Adrenal gland (tissue), 9 donors: ENCODE measurements at regions not wholly inside any gene's neighbourhood (a gene's known extent, or its start where the extent isn't known, plus 50 kb on each side); places are given as distances from the start of the nearest gene placed in this dataset.
"Not testable (repeated sequence)": the region's sequence is repeated elsewhere in the genome, so short reads cannot be mapped to it uniquely, and the experiment has no call there.

Source experiments
- DNase-seq, 7 donors: peaks; one replicate each; pipeline ENCODE4 v3.0.0-alpha.2; 2019 to 2020
- H3K27ac ChIP-seq, 5 donors: fragments of 200-600 bp; sonication (generic) in 4 of 5; 1 replicate in 3 of 5; 2 replicates in 2 of 5; pipeline versions ENCODE4 v1.5.1 to v1.8.0; 2016 to 2020; ENCODE audit warnings: mild to moderate bottlenecking in 1 of 5
- H3K27me3 ChIP-seq: fragments of 200-600 bp; 2 replicates; pipeline ENCODE4 v1.8.0; 2021
- H3K36me3 ChIP-seq, 2 donors: fragments of 200-600 bp; replicated peaks in 1 of 2; 1 replicate in 1 of 2; 2 replicates in 1 of 2; pipeline versions ENCODE4 v1.5.1 to v1.8.0; 2018 to 2022
- H3K4me1 ChIP-seq, 2 donors: fragments of 200-600 bp; replicated peaks in 1 of 2; 1 replicate in 1 of 2; 2 replicates in 1 of 2; pipeline versions ENCODE4 v1.5.1 to v1.8.0; 2018 to 2021
- H3K4me3 ChIP-seq, 4 donors: fragments of 200-600 bp; sonication (generic) in 3 of 4; one replicate each; pipeline ENCODE4 v1.5.1; 2016 to 2018
- H3K9me3 ChIP-seq, 3 donors: fragments of 200-600 bp; sonication (generic) in 1 of 3; replicated peaks in 1 of 3; 1 replicate in 2 of 3; 2 replicates in 1 of 3; pipeline versions ENCODE4 v1.5.1 to v1.8.0; 2016 to 2021
- POLR2A ChIP-seq, 2 donors: fragments of 450-650 bp; IDR thresholded peaks; one replicate each; pipeline ENCODE4 v1.6.1; 2017; ENCODE audit warnings: antibody characterized with exemption in 2 of 2, mild to moderate bottlenecking in 2 of 2, moderate library complexity in 1 of 2
- WGBS, 4 donors: extraction: QIAGEN DNeasy Blood & Tissue Kit in 2 of 4; methylation state at CpG; one replicate each; pipeline versions ENCODE4 v1.1.5 to v1.1.7; 2013 to 2017; 5-methylcytosine and 5-hydroxymethylcytosine counted together
- intact Hi-C, 2 donors: fragments of 100-400 bp; cut with DNase I; formaldehyde crosslinking; loops; one replicate each; pipeline versions ENCODE4 v1.14.1 to v1.15.0; 2022 to 2023
- TF ChIP-seq, protein P1 (sequence below), 6 experiments: fragments of 450-650 bp in 4 of 6; fragments of 200-600 bp in 2 of 6; sonication (generic) in 1 of 6; IDR thresholded peaks; 1 replicate in 5 of 6; 2 replicates in 1 of 6; pipeline versions ENCODE4 v1.5.1 to v1.8.0; 2016 to 2021; ENCODE audit warnings: antibody characterized with exemption in 6 of 6, mild to moderate bottlenecking in 2 of 6, moderate library complexity in 1 of 6
- donor health status: healthy with polysubstance abuse.
- donor health status: Bipolar disorder and iron deficiency.
- donor health status: DM: yes; HTN: yes; CAD: no.
- donor health status: DM: no; HTN: no; CAD: no.
- donor health status: DM: no; HTN: no; CAD: no.

DNA sequence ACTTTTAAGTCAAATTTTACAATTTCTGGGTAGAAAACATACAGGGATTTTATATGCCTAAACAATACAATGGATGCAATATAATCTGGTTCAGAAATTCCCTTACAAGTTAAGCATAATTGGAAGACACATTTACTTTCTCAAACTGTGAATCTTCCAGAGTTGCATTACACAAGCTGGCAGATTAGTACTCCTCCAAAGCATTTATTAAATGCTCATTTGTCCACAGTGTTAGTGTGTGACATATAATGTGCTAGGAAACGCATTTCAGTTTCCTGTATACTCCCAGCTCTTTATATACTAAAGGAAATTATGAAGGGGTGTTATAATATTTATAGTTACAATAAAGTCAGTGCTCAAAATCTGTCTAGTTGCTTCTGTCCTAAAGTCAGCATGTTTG lies 239.0 kb upstream of the FIGN start:
- no peaks in the 10 kb centered on the region for H3K4me1 ChIP-seq
- no peaks in the 10 kb centered on the region for H3K9me3 ChIP-seq
- WGBS, 4 donors, result 43 to 58% (median 56%) methylated on average over 1 of the region's 1 CpG
- DNase-seq, result no peak
- no peaks in the 10 kb centered on the region for H3K27me3 ChIP-seq
- no peaks in the 10 kb centered on the region for H3K36me3 ChIP-seq
- no peak overlapping the region for H3K4me3 ChIP-seq
- intact Hi-C loops, result no loop called here
- H3K27ac ChIP-seq, result no peak overlapping the region
- TF ChIP-seq POLR2A (IDR thresholded peaks at IDR 0.05), result no peak
- TF ChIP-seq, protein P1, sequence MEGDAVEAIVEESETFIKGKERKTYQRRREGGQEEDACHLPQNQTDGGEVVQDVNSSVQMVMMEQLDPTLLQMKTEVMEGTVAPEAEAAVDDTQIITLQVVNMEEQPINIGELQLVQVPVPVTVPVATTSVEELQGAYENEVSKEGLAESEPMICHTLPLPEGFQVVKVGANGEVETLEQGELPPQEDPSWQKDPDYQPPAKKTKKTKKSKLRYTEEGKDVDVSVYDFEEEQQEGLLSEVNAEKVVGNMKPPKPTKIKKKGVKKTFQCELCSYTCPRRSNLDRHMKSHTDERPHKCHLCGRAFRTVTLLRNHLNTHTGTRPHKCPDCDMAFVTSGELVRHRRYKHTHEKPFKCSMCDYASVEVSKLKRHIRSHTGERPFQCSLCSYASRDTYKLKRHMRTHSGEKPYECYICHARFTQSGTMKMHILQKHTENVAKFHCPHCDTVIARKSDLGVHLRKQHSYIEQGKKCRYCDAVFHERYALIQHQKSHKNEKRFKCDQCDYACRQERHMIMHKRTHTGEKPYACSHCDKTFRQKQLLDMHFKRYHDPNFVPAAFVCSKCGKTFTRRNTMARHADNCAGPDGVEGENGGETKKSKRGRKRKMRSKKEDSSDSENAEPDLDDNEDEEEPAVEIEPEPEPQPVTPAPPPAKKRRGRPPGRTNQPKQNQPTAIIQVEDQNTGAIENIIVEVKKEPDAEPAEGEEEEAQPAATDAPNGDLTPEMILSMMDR (IDR thresholded peaks at IDR 0.05), result no peak

- Histone ChIP-seq H3K4me3 (no peak overlapping the region), H3K4me1 (no peaks in the 10 kb centered on the region), H3K27ac (no peak overlapping the region), H3K36me3 (no peaks in the 10 kb centered on the region), H3K9me3 (no peaks in the 10 kb centered on the region), H3K27me3 (no peaks in the 10 kb centered on the region)
- 50 to 69% (median 58%) methylated on average over 4 of the region's 4 CpGs for WGBS, 4 donors
- intact Hi-C loops, result no loop called here
- TF ChIP-seq POLR2A (IDR thresholded peaks at IDR 0.05), result no peak
- TF ChIP-seq, protein P1 (IDR thresholded peaks at IDR 0.05), result no peak
- no peak for DNase-seq
Observed at GRCh38 chr2:163970058-163970813, 234.4 kb upstream of the FIGN start.

GRCh38 chr2:163964278-163964677 lies 228.5 kb upstream of the FIGN start:
- H3K36me3 ChIP-seq, H3K27me3 ChIP-seq, intact Hi-C loops, DNase-seq, H3K4me3 ChIP-seq, H3K4me1 ChIP-seq, H3K9me3 ChIP-seq, H3K27ac ChIP-seq: not testable (repeated sequence)
- WGBS, 4 donors, result 80 to 89% (median 86%) methylated on average over 6 of the region's 6 CpGs

DNA sequence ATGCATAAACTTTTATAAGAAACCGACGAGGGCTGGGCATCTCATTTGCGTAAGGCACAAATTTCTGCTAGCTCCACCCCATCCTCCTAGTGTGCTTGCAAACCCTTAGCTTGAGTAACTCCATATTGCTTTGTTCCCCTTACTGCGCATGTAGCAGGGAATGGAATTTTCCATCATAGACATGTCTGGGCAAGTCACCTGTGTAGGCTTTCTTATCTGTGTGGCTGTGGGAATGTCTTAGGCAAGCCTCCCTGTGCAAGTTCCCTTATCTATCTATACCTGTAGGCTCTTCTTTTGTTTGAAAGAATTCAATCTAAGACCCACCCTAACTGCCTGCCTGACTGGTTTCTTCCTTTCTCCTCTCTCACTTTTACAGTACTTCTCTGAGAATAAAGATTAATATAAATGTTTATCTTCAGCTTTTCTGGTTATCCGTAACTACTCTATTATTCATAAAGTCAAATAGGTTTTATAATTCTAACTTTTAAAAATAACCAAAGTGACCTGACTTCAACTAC lies 217.6 kb upstream of the FIGN start:
- H3K4me1 ChIP-seq, result no peaks in the 10 kb centered on the region
- TF ChIP-seq POLR2A (IDR thresholded peaks at IDR 0.05), result no peak
- TF ChIP-seq, protein P1 (IDR thresholded peaks at IDR 0.05), result no peak
- WGBS, 4 donors, result 85 to 90% (median 88%) methylated on average over 5 of the region's 5 CpGs
- intact Hi-C loops, result no loop called here
- H3K27me3 ChIP-seq, result no peaks in the 10 kb centered on the region
- no peak for DNase-seq
- H3K27ac ChIP-seq, result no peak overlapping the region
- H3K36me3 ChIP-seq, result no peaks in the 10 kb centered on the region
- no peak overlapping the region for H3K4me3 ChIP-seq
- H3K9me3 ChIP-seq, result no peaks in the 10 kb centered on the region

GRCh38 chr2:163951312-163951711 lies 215.5 kb upstream of the FIGN start:
- Histone ChIP-seq H3K27me3 (no peaks in the 10 kb centered on the region), H3K9me3 (no peaks in the 10 kb centered on the region), H3K4me1 (no peaks in the 10 kb centered on the region), H3K4me3 (no peak overlapping the region), H3K36me3 (no peaks in the 10 kb centered on the region), H3K27ac (no peak overlapping the region)
- intact Hi-C loops, result no loop called here
- TF ChIP-seq, protein P1 (IDR thresholded peaks at IDR 0.05), result no peak
- TF ChIP-seq POLR2A (IDR thresholded peaks at IDR 0.05), result no peak
- no peak for DNase-seq
